ENCODE measurements at regions not wholly inside any gene's neighbourhood (a gene's known extent, or its start where the extent isn't known, plus 50 kb on each side); places are given as distances from the start of the nearest gene placed in this dataset.

DNA sequence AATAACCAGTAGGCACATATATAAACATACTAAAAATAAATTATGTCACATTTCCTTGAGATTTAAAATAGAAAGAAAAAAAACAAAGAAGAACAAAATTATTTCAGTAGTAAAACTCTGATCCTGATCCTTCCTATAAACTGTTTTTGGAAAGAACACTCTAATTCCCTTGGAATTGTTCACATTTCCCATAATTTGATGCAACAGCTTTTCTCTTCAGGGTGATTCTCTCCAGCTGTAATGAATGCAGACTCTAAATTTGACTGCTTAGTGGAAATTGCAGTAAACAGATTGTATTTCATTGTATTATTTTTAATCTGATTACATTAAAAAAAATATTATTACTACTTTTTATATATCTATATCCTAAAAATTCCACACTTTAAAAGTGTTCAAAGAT, 70.2 kb upstream of the ABI3BP start (continued):
- TF ChIP-seq EZH2 (IDR thresholded peaks at IDR 0.05; ENCODE audit: borderline replicate concordance, control insufficient read depth, low read depth, low read length) (no peak), WRNIP1 (IDR thresholded peaks at IDR 0.05; ENCODE audit: borderline replicate concordance, low read depth, low read length) (no peak), KDM1A (IDR thresholded peaks at IDR 0.05; ENCODE audit: borderline replicate concordance) (no peak)
- TF ChIP-seq, protein P1, sequence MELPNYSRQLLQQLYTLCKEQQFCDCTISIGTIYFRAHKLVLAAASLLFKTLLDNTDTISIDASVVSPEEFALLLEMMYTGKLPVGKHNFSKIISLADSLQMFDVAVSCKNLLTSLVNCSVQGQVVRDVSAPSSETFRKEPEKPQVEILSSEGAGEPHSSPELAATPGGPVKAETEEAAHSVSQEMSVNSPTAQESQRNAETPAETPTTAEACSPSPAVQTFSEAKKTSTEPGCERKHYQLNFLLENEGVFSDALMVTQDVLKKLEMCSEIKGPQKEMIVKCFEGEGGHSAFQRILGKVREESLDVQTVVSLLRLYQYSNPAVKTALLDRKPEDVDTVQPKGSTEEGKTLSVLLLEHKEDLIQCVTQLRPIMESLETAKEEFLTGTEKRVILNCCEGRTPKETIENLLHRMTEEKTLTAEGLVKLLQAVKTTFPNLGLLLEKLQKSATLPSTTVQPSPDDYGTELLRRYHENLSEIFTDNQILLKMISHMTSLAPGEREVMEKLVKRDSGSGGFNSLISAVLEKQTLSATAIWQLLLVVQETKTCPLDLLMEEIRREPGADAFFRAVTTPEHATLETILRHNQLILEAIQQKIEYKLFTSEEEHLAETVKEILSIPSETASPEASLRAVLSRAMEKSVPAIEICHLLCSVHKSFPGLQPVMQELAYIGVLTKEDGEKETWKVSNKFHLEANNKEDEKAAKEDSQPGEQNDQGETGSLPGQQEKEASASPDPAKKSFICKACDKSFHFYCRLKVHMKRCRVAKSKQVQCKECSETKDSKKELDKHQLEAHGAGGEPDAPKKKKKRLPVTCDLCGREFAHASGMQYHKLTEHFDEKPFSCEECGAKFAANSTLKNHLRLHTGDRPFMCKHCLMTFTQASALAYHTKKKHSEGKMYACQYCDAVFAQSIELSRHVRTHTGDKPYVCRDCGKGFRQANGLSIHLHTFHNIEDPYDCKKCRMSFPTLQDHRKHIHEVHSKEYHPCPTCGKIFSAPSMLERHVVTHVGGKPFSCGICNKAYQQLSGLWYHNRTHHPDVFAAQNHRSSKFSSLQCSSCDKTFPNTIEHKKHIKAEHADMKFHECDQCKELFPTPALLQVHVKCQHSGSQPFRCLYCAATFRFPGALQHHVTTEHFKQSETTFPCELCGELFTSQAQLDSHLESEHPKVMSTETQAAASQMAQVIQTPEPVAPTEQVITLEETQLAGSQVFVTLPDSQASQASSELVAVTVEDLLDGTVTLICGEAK (IDR thresholded peaks at IDR 0.05; ENCODE audit: borderline replicate concordance) = no peak

DNA sequence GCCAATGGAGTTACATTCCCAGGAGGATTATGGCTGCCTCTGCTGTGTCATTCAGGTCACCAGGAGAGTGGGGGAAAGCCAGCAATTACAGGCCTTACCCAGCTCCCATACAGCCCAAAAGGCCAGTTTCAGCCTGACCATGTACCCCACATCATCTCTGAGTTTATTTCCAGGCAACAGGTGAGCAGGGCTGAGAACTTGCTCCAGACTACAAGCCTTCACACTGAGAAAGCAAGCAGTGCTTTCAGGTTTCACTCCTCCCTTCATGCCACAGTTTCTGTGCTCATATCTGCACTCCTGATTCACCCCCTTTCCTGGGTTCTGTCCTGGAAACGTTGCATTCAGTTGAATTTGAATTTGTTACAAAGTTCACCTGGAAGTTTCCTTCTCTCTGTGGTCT, 68.1 kb upstream of the ABI3BP start:
- ChIA-PET CTCF (no interaction called here), POLR2A (interaction anchor here (0.6 kb wide), 1 partner anchor 665 kb away, joined by 5 read pairs; no protein-coding TSS in a partner anchor), SMC1A (ENCODE audit: uncharacterized antibody, unreplicated experiment) (no interaction called here), RAD21 (ENCODE audit: unreplicated experiment) (no interaction called here)
- H2AFZ ChIP-seq (ENCODE audit: control insufficient read depth, low read depth, low read length) = no peak overlapping the region
- H3K9ac ChIP-seq (ENCODE audit: control insufficient read depth, insufficient read depth, low read length) = no peak overlapping the region
- H3K4me2 ChIP-seq (ENCODE audit: control insufficient read depth, insufficient read depth) = no peak overlapping the region
- BruUV-seq (replicated peaks) = no TSS peak
- H3K79me2 ChIP-seq (ENCODE audit: control insufficient read depth, insufficient read depth, low read length) = no peaks in the 10 kb centered on the region
- H3K4me1 ChIP-seq (ENCODE audit: control insufficient read depth, insufficient read depth, low read length) = no peaks in the 10 kb centered on the region
- DNase-seq (ENCODE audit: low read depth, low spot score) = no peak
- no peaks in the 10 kb centered on the region for H3K36me3 ChIP-seq (ENCODE audit: control insufficient read depth in 2 of 2, insufficient read depth in 2 of 2, low read length in 1 of 2)
- intact Hi-C loops (cut with micrococcal nuclease; ENCODE audit: unreplicated experiment) (no loop called here), in situ Hi-C loops (cut with MboI) (no loop called here)
- ATAC-seq = no peak
- no peaks in the 10 kb centered on the region for H4K20me1 ChIP-seq (ENCODE audit: control insufficient read depth, insufficient read depth)
- 0% methylated on average over 1 of the region's 1 CpG for WGBS (ENCODE audit: insufficient coverage, insufficient replicate concordance, low lambda C conversion rate, missing lambda C conversion rate)
- H3K9me3 ChIP-seq (replicated peaks; ENCODE audit: control insufficient read depth, insufficient read depth, low read length) = no peaks in the 10 kb centered on the region; the same call in 2 of the 3 replicates
- H3K4me3 ChIP-seq = no peak overlapping the region
- no peak overlapping the region for H3K27ac ChIP-seq (ENCODE audit: control insufficient read depth, insufficient read depth)
- H3K27me3 ChIP-seq (replicated peaks in 1 of 2; ENCODE audit: control insufficient read depth in 2 of 2, insufficient read depth in 2 of 2, low read length in 1 of 2) = no peaks in the 10 kb centered on the region
- no peak for FAIRE-seq
- TF ChIP-seq SIN3A (IDR thresholded peaks at IDR 0.05; ENCODE audit: low read depth, low read length) (no peak), SMC3 (IDR thresholded peaks at IDR 0.05; ENCODE audit: borderline replicate concordance, low read length) (no peak), MXI1 (IDR thresholded peaks at IDR 0.05; ENCODE audit: low read depth, low read length) (no peak)
- TF ChIP-seq, protein P2, sequence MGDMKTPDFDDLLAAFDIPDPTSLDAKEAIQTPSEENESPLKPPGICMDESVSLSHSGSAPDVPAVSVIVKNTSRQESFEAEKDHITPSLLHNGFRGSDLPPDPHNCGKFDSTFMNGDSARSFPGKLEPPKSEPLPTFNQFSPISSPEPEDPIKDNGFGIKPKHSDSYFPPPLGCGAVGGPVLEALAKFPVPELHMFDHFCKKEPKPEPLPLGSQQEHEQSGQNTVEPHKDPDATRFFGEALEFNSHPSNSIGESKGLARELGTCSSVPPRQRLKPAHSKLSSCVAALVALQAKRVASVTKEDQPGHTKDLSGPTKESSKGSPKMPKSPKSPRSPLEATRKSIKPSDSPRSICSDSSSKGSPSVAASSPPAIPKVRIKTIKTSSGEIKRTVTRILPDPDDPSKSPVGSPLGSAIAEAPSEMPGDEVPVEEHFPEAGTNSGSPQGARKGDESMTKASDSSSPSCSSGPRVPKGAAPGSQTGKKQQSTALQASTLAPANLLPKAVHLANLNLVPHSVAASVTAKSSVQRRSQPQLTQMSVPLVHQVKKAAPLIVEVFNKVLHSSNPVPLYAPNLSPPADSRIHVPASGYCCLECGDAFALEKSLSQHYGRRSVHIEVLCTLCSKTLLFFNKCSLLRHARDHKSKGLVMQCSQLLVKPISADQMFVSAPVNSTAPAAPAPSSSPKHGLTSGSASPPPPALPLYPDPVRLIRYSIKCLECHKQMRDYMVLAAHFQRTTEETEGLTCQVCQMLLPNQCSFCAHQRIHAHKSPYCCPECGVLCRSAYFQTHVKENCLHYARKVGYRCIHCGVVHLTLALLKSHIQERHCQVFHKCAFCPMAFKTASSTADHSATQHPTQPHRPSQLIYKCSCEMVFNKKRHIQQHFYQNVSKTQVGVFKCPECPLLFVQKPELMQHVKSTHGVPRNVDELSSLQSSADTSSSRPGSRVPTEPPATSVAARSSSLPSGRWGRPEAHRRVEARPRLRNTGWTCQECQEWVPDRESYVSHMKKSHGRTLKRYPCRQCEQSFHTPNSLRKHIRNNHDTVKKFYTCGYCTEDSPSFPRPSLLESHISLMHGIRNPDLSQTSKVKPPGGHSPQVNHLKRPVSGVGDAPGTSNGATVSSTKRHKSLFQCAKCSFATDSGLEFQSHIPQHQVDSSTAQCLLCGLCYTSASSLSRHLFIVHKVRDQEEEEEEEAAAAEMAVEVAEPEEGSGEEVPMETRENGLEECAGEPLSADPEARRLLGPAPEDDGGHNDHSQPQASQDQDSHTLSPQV (IDR thresholded peaks at IDR 0.05) = no peak
- TF ChIP-seq, protein P3, sequence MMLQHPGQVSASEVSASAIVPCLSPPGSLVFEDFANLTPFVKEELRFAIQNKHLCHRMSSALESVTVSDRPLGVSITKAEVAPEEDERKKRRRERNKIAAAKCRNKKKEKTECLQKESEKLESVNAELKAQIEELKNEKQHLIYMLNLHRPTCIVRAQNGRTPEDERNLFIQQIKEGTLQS (IDR thresholded peaks at IDR 0.05; ENCODE audit: borderline replicate concordance, extremely low read depth, low read depth, low read length) = no peak
- TF ChIP-seq, protein P4, sequence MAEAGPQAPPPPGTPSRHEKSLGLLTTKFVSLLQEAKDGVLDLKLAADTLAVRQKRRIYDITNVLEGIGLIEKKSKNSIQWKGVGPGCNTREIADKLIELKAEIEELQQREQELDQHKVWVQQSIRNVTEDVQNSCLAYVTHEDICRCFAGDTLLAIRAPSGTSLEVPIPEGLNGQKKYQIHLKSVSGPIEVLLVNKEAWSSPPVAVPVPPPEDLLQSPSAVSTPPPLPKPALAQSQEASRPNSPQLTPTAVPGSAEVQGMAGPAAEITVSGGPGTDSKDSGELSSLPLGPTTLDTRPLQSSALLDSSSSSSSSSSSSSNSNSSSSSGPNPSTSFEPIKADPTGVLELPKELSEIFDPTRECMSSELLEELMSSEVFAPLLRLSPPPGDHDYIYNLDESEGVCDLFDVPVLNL (IDR thresholded peaks at IDR 0.05; ENCODE audit: low read depth, low read length) = no peak
- TF ChIP-seq, protein P5, sequence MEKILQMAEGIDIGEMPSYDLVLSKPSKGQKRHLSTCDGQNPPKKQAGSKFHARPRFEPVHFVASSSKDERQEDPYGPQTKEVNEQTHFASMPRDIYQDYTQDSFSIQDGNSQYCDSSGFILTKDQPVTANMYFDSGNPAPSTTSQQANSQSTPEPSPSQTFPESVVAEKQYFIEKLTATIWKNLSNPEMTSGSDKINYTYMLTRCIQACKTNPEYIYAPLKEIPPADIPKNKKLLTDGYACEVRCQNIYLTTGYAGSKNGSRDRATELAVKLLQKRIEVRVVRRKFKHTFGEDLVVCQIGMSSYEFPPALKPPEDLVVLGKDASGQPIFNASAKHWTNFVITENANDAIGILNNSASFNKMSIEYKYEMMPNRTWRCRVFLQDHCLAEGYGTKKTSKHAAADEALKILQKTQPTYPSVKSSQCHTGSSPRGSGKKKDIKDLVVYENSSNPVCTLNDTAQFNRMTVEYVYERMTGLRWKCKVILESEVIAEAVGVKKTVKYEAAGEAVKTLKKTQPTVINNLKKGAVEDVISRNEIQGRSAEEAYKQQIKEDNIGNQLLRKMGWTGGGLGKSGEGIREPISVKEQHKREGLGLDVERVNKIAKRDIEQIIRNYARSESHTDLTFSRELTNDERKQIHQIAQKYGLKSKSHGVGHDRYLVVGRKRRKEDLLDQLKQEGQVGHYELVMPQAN (conservative IDR thresholded peaks at IDR 0.05) = no peak

Data from GM12878 (cell line).